ENCODE measurements at regions not wholly inside any gene's neighbourhood (a gene's known extent, or its start where the extent isn't known, plus 50 kb on each side); places are given as distances from the start of the nearest gene placed in this dataset.
A peak's percentile ranks its signal among the peaks of the same experiment; 100 is the strongest.

GRCh38 chr3:62981962-62982361 is 106.7 kb upstream of the CADPS start:
- no peak for DNase-seq (ENCODE audit: low spot score)

GRCh38 chr3:62982795-62983455 is 107.7 kb upstream of the CADPS start:
- no peak for DNase-seq (ENCODE audit: low spot score)

- DNase-seq (ENCODE audit: low spot score) = no peak
Measured at GRCh38 chr3:62986061-62986460, 110.8 kb upstream of the CADPS start.

GRCh38 chr3:62987721-62988120 is 112.5 kb upstream of the CADPS start:
- DNase-seq (ENCODE audit: low spot score) = no peak

- no peak for DNase-seq (ENCODE audit: low spot score)
Measured at GRCh38 chr3:62990704-62991413, 115.6 kb upstream of the CADPS start.

GRCh38 chr3:62992520-62992919 is 117.3 kb upstream of the CADPS start:
- no peak for DNase-seq (ENCODE audit: low spot score)

- no peak for DNase-seq (ENCODE audit: low spot score)
Measured at GRCh38 chr3:62995119-62995518, 119.9 kb upstream of the CADPS start.

- no peak for DNase-seq (ENCODE audit: low spot score)
Measured at GRCh38 chr3:62995530-62995929, 120.3 kb upstream of the CADPS start.

GRCh38 chr3:62997369-62997768 is 122.2 kb upstream of the CADPS start:
- DNase-seq (ENCODE audit: low spot score) = no peak

- DNase-seq (ENCODE audit: low spot score) = no peak
Measured at GRCh38 chr3:62999158-62999557, 123.9 kb upstream of the CADPS start.

- DNase-seq (ENCODE audit: low spot score) = no peak
Measured at GRCh38 chr3:62999791-63000190, 124.6 kb upstream of the CADPS start.

- DNase-seq (ENCODE audit: low spot score) = no peak
Measured at GRCh38 chr3:63004448-63004847, 129.2 kb upstream of the CADPS start.

- DNase-seq (ENCODE audit: low spot score) = peak; percentile 62
Measured at GRCh38 chr3:63015614-63016309, 140.5 kb upstream of the CADPS start.

GRCh38 chr3:63022114-63022513 is 146.9 kb upstream of the CADPS start:
- no peak for DNase-seq (ENCODE audit: low spot score)

- DNase-seq (ENCODE audit: low spot score) = no peak
Measured at GRCh38 chr3:63026722-63027121, 151.5 kb upstream of the CADPS start.

- DNase-seq (ENCODE audit: low spot score) = no peak
Measured at GRCh38 chr3:63029326-63029725, 154.1 kb upstream of the CADPS start.

- DNase-seq (ENCODE audit: low spot score) = no peak
Measured at GRCh38 chr3:63029921-63030320, 154.7 kb upstream of the CADPS start.

- no peak for DNase-seq (ENCODE audit: low spot score)
Measured at GRCh38 chr3:63030666-63031065, 155.4 kb upstream of the CADPS start.

GRCh38 chr3:63032881-63033280 is 157.7 kb upstream of the CADPS start:
- DNase-seq (ENCODE audit: low spot score) = no peak

- no peak for DNase-seq (ENCODE audit: low spot score)
Measured at GRCh38 chr3:63034101-63034500, 158.9 kb upstream of the CADPS start.

GRCh38 chr3:63037116-63037515 is 161.9 kb upstream of the CADPS start:
- DNase-seq (ENCODE audit: low spot score) = no peak

- no peak for DNase-seq (ENCODE audit: low spot score)
Measured at GRCh38 chr3:63042833-63043232, 167.6 kb upstream of the CADPS start.

GRCh38 chr3:63043631-63044030 is 168.4 kb upstream of the CADPS start:
- DNase-seq (ENCODE audit: low spot score) = no peak

All from D341Med (cell line).